Stimulated activated naive CD8-positive, alpha-beta T cell treated with anti-CD3 and anti-CD28 coated beads, Interleukin-15, amount 100 ng/mL, for 72 hours (primary cell): ENCODE measurements at regions not wholly inside any gene's neighbourhood (a gene's known extent, or its start where the extent isn't known, plus 50 kb on each side); places are given as distances from the start of the nearest gene placed in this dataset.
"Not testable (repeated sequence)": the region's sequence is repeated elsewhere in the genome, so short reads cannot be mapped to it uniquely, and the experiment has no call there.

Experiments used
- ATAC-seq: fragments of 150-1000 bp; cut with Tn5 transposase; 2 replicates; pipeline ENCODE4 v1.10.0; 2021; ENCODE audit warnings: mild to moderate bottlenecking, moderate library complexity
- DNase-seq, 2 donors: peaks; one replicate each; pipeline ENCODE4 v3.0.0; 2021 to 2022
- H3K27ac Mint-ChIP-seq, 2 donors: one replicate each; pipeline ENCODE4 v1.8.0; 2022; ENCODE audit warnings: mild to moderate bottlenecking in 2 of 2, mixed read lengths in 2 of 2, moderate library complexity in 2 of 2
- H3K27me3 Mint-ChIP-seq: one replicate; pipeline ENCODE4 v1.8.0; 2022; ENCODE audit warnings: mixed read lengths
- H3K4me1 Mint-ChIP-seq: one replicate; pipeline ENCODE4 v1.8.0; 2022; ENCODE audit warnings: mild to moderate bottlenecking, mixed read lengths
- H3K4me3 Mint-ChIP-seq, 2 donors: one replicate each; pipeline ENCODE4 v1.8.0; 2022; ENCODE audit warnings: mild to moderate bottlenecking in 2 of 2, mixed read lengths in 2 of 2, moderate library complexity in 1 of 2
- H3K9me3 Mint-ChIP-seq, 2 donors: one replicate each; pipeline ENCODE4 v1.8.0; 2022; ENCODE audit warnings: mixed read lengths in 2 of 2

- H3K4me1 Mint-ChIP-seq, H3K9me3 Mint-ChIP-seq, H3K27ac Mint-ChIP-seq, ATAC-seq, DNase-seq, H3K27me3 Mint-ChIP-seq, H3K4me3 Mint-ChIP-seq: not testable (repeated sequence)
These were observed 64.0 kb upstream of the LYSMD4 start for GRCh38 chr15:99796940-99797870.

- not testable (repeated sequence) for ATAC-seq
- peaks cover 14% of the 10 kb centered on the region for H3K27me3 Mint-ChIP-seq
These were observed 58.9 kb upstream of the LYSMD4 start for GRCh38 chr15:99791881-99792807.

GRCh38 chr15:99790751-99791150 is 57.5 kb upstream of the LYSMD4 start:
- ATAC-seq, H3K4me1 Mint-ChIP-seq, H3K4me3 Mint-ChIP-seq, H3K27ac Mint-ChIP-seq, DNase-seq, H3K9me3 Mint-ChIP-seq: not testable (repeated sequence)
- H3K27me3 Mint-ChIP-seq, result peaks cover 14% of the 10 kb centered on the region

More at GRCh38 chr15:99791881-99792807, 58.9 kb upstream of the LYSMD4 start:
- H3K9me3 Mint-ChIP-seq, H3K27ac Mint-ChIP-seq, DNase-seq, H3K4me3 Mint-ChIP-seq, H3K4me1 Mint-ChIP-seq: not testable (repeated sequence)

- ATAC-seq, result no peak
These were observed 54.9 kb upstream of the LYSMD4 start for GRCh38 chr15:99788156-99788555.

GRCh38 chr15:99784800-99785199 is 51.6 kb upstream of the LYSMD4 start:
- not testable (repeated sequence) for ATAC-seq, H3K4me3 Mint-ChIP-seq, DNase-seq, H3K27ac Mint-ChIP-seq, H3K9me3 Mint-ChIP-seq, H3K4me1 Mint-ChIP-seq
- peaks cover 29% of the 10 kb centered on the region for H3K27me3 Mint-ChIP-seq

More at GRCh38 chr15:99788156-99788555, 54.9 kb upstream of the LYSMD4 start:
- Mint-ChIP-seq H3K27me3 (peaks cover 15% of the 10 kb centered on the region), H3K27ac (no peak overlapping the region), H3K4me3 (no peak overlapping the region), H3K9me3 (no peaks in the 10 kb centered on the region), H3K4me1 (no peaks in the 10 kb centered on the region)
- DNase-seq, result no peak

- not testable (repeated sequence) for H3K4me3 Mint-ChIP-seq, H3K9me3 Mint-ChIP-seq, DNase-seq, H3K27ac Mint-ChIP-seq, ATAC-seq, H3K4me1 Mint-ChIP-seq
- peaks cover 26% of the 10 kb centered on the region for H3K27me3 Mint-ChIP-seq
These were observed 50.8 kb upstream of the LYSMD4 start for GRCh38 chr15:99783918-99784619.
